ENCODE measurements at regions not wholly inside any gene's neighbourhood (a gene's known extent, or its start where the extent isn't known, plus 50 kb on each side); places are given as distances from the start of the nearest gene placed in this dataset.

- H3K9ac ChIP-seq (ENCODE audit: low read depth, low read length), result no peak overlapping the region
- intact Hi-C loops (cut with micrococcal nuclease), result no loop called here
- H2BK20ac ChIP-seq (ENCODE audit: low read depth, low read length), result no peak overlapping the region
- no peak overlapping the region for H2AK5ac ChIP-seq (ENCODE audit: low read depth, low read length)
- dilution Hi-C loops (cut with HindIII; ENCODE audit: low sequenced_read_pairs, unreplicated experiment), result no loop called here
- ATAC-seq (ENCODE audit: low read depth) (no peak), DNase-seq (no peak)
- no peak overlapping the region for H3K27ac ChIP-seq (ENCODE audit: insufficient read depth, low read length)
- H3K36me3 ChIP-seq (ENCODE audit: control insufficient read depth, insufficient read depth, low read length), result no peaks in the 10 kb centered on the region
- ChIA-PET CTCF (no interaction called here), POLR2A (ENCODE audit: unreplicated experiment) (no interaction called here)
- no CpG with 5 or more reads among the region's 7 CpGs for WGBS, 2 experiments (ENCODE audit: extremely low coverage in 2 of 2, insufficient read length in 1 of 2)
- H4K5ac ChIP-seq (ENCODE audit: low read depth, low read length), result no peak overlapping the region
- H3K27me3 ChIP-seq (ENCODE audit: control insufficient read depth, insufficient read depth, low read length), result no peaks in the 10 kb centered on the region
- H4K8ac ChIP-seq (ENCODE audit: low read depth in 2 of 2, low read length in 2 of 2), result no peak overlapping the region
- no peak overlapping the region for H3K4me3 ChIP-seq (ENCODE audit: insufficient read depth, low read depth, low read length)
- H3K4me1 ChIP-seq (ENCODE audit: control insufficient read depth, insufficient read depth, low read length), result no peaks in the 10 kb centered on the region; the same call in 1 of the 2 replicates
- H3K18ac ChIP-seq (ENCODE audit: low read depth, low read length), result no peak overlapping the region
- H3K9me3 ChIP-seq (ENCODE audit: control insufficient read depth, insufficient read depth, low read length), result no peaks in the 10 kb centered on the region; the same call in 1 of the 2 replicates
- no peak for TF ChIP-seq RCOR1 (IDR thresholded peaks at IDR 0.05; ENCODE audit: insufficient replicate concordance, low read length)
- TF ChIP-seq FOS (IDR thresholded peaks at IDR 0.05; ENCODE audit: low read depth, low read length), result no peak
- no peak for TF ChIP-seq SMC3 (IDR thresholded peaks at IDR 0.05; ENCODE audit: low read depth, low read length)
- TF ChIP-seq MXI1 (IDR thresholded peaks at IDR 0.05; ENCODE audit: borderline replicate concordance, low read depth, low read length), result no peak
- no peak for TF ChIP-seq POLR2A (IDR thresholded peaks at IDR 0.05; ENCODE audit: low read depth, low read length)
- no peak for TF ChIP-seq BHLHE40 (IDR thresholded peaks at IDR 0.05; ENCODE audit: low read depth, low read length)
- no peak for TF ChIP-seq USF2 (IDR thresholded peaks at IDR 0.05; ENCODE audit: low read depth, low read length)
- TF ChIP-seq MAZ (IDR thresholded peaks at IDR 0.05; ENCODE audit: borderline replicate concordance, low read depth, low read length), result no peak
- H3K23ac ChIP-seq (ENCODE audit: low read depth, low read length), result no peak overlapping the region
- in situ Hi-C loops (cut with MboI; ENCODE audit: low sequenced_read_pairs), result no loop called here
- H4K91ac ChIP-seq (ENCODE audit: insufficient read depth, low read depth, low read length), result no peak overlapping the region
- no peak overlapping the region for H2BK5ac ChIP-seq (ENCODE audit: low read depth, low read length, poor library complexity, severe bottlenecking)
- no peaks in the 10 kb centered on the region; the same call in 1 of the 2 replicates for H3K9me1 ChIP-seq (ENCODE audit: insufficient read depth, low read length)
- H2AFZ ChIP-seq (replicated peaks; ENCODE audit: low read length, poor library complexity), result no peak overlapping the region
- H2BK120ac ChIP-seq (ENCODE audit: low read depth, low read length), result no peak overlapping the region
- no peak overlapping the region for H3K56ac ChIP-seq (ENCODE audit: extremely low read depth, insufficient read depth, low read length)
- no peaks in the 10 kb centered on the region for H3K79me1 ChIP-seq (ENCODE audit: low read depth in 1 of 2, low read length in 2 of 2)
- H3K4me2 ChIP-seq (ENCODE audit: low read depth, low read length), result no peak overlapping the region
- H2AK9ac ChIP-seq (replicated peaks; ENCODE audit: low read depth, low read length, poor library complexity), result no peak overlapping the region
- no TSS peak for BruUV-seq (replicated peaks)
- H3K14ac ChIP-seq (replicated peaks; ENCODE audit: low read depth, low read length), result no peak overlapping the region
- no peak overlapping the region for H3K4ac ChIP-seq (ENCODE audit: low read depth, low read length)
- H2BK15ac ChIP-seq (ENCODE audit: low read depth, low read length), result no peak overlapping the region
- H4K20me1 ChIP-seq (ENCODE audit: insufficient read depth, low read length), result no peaks in the 10 kb centered on the region
Observed at GRCh38 chr11:57871231-57871630, 109.6 kb downstream of the CTNND1 start.
